ENCODE measurements at regions not wholly inside any gene's neighbourhood (a gene's known extent, or its start where the extent isn't known, plus 50 kb on each side); places are given as distances from the start of the nearest gene placed in this dataset.

- DNase-seq, result no peak
- H3K27ac ChIP-seq, result no peak overlapping the region
- H3K4me3 ChIP-seq, result no peak overlapping the region
Observed at GRCh38 chr3:98954242-98954641, 52.7 kb upstream of the DCBLD2 start.

GRCh38 chr3:98952404-98952803 is 50.9 kb upstream of the DCBLD2 start:
- H3K27me3 ChIP-seq, result no peaks in the 10 kb centered on the region
- no peak overlapping the region for H3K27ac ChIP-seq
- H3K9me3 ChIP-seq (replicated peaks), result no peaks in the 10 kb centered on the region
- H3K4me3 ChIP-seq, result no peak overlapping the region
- H3K4me1 ChIP-seq, result no peaks in the 10 kb centered on the region
- H3K36me3 ChIP-seq, result no peaks in the 10 kb centered on the region
- DNase-seq, result no peak

More at GRCh38 chr3:98954242-98954641, 52.7 kb upstream of the DCBLD2 start:
- Histone ChIP-seq H3K36me3 (no peaks in the 10 kb centered on the region), H3K9me3 (replicated peaks) (no peaks in the 10 kb centered on the region), H3K27me3 (no peaks in the 10 kb centered on the region), H3K4me1 (no peaks in the 10 kb centered on the region)

All from SJCRH30 (cell line).